Choroid plexus epithelial cell (primary cell): ENCODE measurements at regions not wholly inside any gene's neighbourhood (a gene's known extent, or its start where the extent isn't known, plus 50 kb on each side); places are given as distances from the start of the nearest gene placed in this dataset.

Experiments
- DNase-seq: peaks from one replicate; pipeline ENCODE4 v3.0.0-alpha.2; 2010; ENCODE audit warnings: low read depth
- H3K4me3 ChIP-seq: 2 replicates; pipeline ENCODE4 v1.5.1; 2011; ENCODE audit warnings: low read depth, mild to moderate bottlenecking, control low read depth, low read length, moderate library complexity
- CTCF ChIP-seq: conservative IDR thresholded peaks from 2 replicates; pipeline ENCODE4 v1.5.1; 2011; ENCODE audit warnings: low read depth, mild to moderate bottlenecking, control low read depth, inconsistent platforms, low read length, moderate library complexity

DNA sequence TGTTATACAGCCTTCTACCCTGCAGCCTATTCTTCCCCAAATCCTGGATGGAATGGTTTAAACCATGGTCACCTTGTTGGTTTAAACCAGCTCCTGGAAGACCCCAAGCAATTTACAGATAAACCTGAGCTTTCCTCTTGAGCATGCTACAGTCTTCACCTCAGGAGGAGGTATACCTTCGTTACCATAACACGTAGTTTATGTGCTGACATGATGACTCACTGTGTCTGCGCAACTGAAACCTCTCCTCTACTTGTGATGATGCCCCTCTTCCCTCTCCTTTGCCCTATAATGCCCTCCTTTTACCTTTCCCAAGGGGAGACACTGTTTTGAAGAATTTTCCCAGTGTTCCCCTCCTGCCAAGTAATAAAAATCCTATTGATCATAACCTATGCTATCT, 457.3 kb upstream of the RGS18 start:
- no peak for DNase-seq
- no peak for TF ChIP-seq CTCF
- no peak overlapping the region for H3K4me3 ChIP-seq

DNA sequence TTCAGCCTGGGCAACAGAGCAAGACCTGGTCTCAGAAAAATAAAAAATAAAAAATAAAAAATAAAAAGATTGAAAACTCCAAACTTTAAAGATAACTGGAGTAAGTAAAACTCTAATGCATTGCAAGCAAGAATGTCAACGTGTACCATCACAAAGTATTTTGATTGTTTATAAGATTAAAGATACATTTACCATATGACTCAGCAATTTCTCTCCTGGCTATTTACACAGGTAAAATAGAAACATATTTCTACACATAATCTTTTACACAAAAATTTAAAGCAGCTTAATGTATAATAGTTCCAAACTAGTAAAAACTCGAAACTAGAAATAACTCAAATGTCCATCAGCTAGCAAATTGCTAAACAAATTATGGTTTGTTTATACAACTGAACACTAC, 456.1 kb upstream of the RGS18 start:
- TF ChIP-seq CTCF: no peak
- DNase-seq: no peak
- no peak overlapping the region for H3K4me3 ChIP-seq

- TF ChIP-seq CTCF: no peak
- no peak overlapping the region for H3K4me3 ChIP-seq
- DNase-seq: peak; percentile 7
Measured at GRCh38 chr1:191707288-191707687, 451.0 kb upstream of the RGS18 start.

DNA sequence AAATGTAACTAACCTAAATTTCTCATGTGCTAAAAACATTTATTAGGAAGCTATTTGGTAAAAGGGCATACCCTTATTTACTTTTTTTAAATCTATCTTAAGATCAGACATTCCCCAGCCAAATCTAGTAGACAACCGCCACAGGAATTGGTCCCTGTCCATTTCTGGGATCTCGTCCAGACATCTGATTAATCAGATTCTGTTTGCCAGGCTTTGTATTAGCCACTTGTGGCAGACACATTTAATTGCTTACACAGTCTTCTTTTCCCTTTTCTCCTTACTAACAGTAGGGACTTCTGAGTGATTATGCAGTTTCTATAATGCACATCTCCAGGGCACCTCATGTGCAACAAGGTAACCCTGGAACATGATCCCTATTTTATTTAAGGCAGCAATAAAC, 449.0 kb upstream of the RGS18 start:
- TF ChIP-seq CTCF: no peak
- H3K4me3 ChIP-seq: no peak overlapping the region
- no peak for DNase-seq

DNA sequence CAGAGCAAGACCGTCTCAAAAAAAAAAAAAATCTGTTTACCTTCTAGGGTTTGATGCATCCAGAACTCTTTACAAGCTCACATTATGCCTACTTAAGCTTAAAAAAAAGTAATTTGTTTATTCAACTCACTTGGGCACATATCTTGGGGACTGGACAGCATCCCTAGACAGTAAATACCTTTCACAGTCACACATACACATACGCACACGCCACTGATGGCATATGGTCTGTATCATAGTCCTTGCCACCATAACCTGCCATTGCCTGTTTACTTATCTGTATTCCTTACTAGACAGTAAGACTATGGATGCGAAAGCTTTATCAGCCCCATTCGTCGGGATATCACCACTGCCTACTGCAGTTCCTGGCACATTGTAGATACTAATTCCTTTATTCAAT, 446.3 kb upstream of the RGS18 start:
- no peak for DNase-seq
- TF ChIP-seq CTCF: no peak
- no peak overlapping the region for H3K4me3 ChIP-seq

GRCh38 chr1:191714845-191715244, 443.4 kb upstream of the RGS18 start:
- no peak for DNase-seq

More at GRCh38 chr1:191714845-191715244, 443.4 kb upstream of the RGS18 start:
- no peak overlapping the region for H3K4me3 ChIP-seq
- no peak for TF ChIP-seq CTCF
